HEK293T (cell line): ENCODE measurements at regions not wholly inside any gene's neighbourhood (a gene's known extent, or its start where the extent isn't known, plus 50 kb on each side); places are given as distances from the start of the nearest gene placed in this dataset.

ENCODE experiments used
- ARNT ChIP-seq: fragments of 450-650 bp; IDR thresholded peaks from 2 replicates; pipeline ENCODE4 v1.6.1; 2017; ENCODE audit warnings: mild to moderate bottlenecking
- BHLHE40 ChIP-seq: fragments of 450-650 bp; IDR thresholded peaks from 2 replicates; pipeline ENCODE4 v1.6.1; 2016; ENCODE audit warnings: mild to moderate bottlenecking, moderate library complexity, borderline replicate concordance
- FOXA1 ChIP-seq: fragments of 450-650 bp; IDR thresholded peaks from 2 replicates; pipeline ENCODE4 v1.6.1; 2016; ENCODE audit warnings: mild to moderate bottlenecking
- FOXK2 ChIP-seq: fragments of 450-650 bp; IDR thresholded peaks from 2 replicates; pipeline ENCODE4 v1.6.1; 2016; ENCODE audit warnings: mild to moderate bottlenecking
- HDGF ChIP-seq: fragments of 450-650 bp; IDR thresholded peaks from 2 replicates; pipeline ENCODE4 v1.6.1; 2017; ENCODE audit warnings: antibody characterized with exemption, borderline replicate concordance
- L3MBTL2 ChIP-seq: fragments of 450-650 bp; conservative IDR thresholded peaks from 2 replicates; pipeline ENCODE4 v1.6.1; 2016; ENCODE audit warnings: mild to moderate bottlenecking
- NFRKB ChIP-seq: fragments of 450-650 bp; IDR thresholded peaks from 2 replicates; pipeline ENCODE4 v1.6.1; 2016; ENCODE audit warnings: mild to moderate bottlenecking, moderate library complexity
- SP1 ChIP-seq: fragments of 450-650 bp; IDR thresholded peaks from 2 replicates; pipeline ENCODE4 v1.6.1; 2017
- SUZ12 ChIP-seq: fragments of 450-650 bp; IDR thresholded peaks from 2 replicates; pipeline ENCODE4 v1.6.1; 2016; ENCODE audit warnings: mild to moderate bottlenecking
- TARDBP ChIP-seq: fragments of 450-650 bp; IDR thresholded peaks from 2 replicates; pipeline ENCODE4 v1.6.1; 2016
- TF ChIP-seq, protein P1 (sequence below): fragments of 450-650 bp; IDR thresholded peaks from 2 replicates; pipeline ENCODE4 v1.6.1; 2016

GRCh38 chr4:137032222-137032621 lies 500.1 kb downstream of the PCDH18 start:
- TF ChIP-seq NFRKB (no peak), TARDBP (no peak), BHLHE40 (no peak), ARNT (no peak), L3MBTL2 (no peak), HDGF (no peak), SP1 (no peak), SUZ12 (no peak), FOXA1 (no peak), FOXK2 (no peak)
- TF ChIP-seq, protein P1, sequence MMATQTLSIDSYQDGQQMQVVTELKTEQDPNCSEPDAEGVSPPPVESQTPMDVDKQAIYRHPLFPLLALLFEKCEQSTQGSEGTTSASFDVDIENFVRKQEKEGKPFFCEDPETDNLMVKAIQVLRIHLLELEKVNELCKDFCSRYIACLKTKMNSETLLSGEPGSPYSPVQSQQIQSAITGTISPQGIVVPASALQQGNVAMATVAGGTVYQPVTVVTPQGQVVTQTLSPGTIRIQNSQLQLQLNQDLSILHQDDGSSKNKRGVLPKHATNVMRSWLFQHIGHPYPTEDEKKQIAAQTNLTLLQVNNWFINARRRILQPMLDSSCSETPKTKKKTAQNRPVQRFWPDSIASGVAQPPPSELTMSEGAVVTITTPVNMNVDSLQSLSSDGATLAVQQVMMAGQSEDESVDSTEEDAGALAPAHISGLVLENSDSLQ: no peak
